MM.1S (cell line): ENCODE measurements at regions not wholly inside any gene's neighbourhood (a gene's known extent, or its start where the extent isn't known, plus 50 kb on each side); places are given as distances from the start of the nearest gene placed in this dataset.

Experiments used
- DNase-seq: peaks from one replicate; pipeline ENCODE4 v3.0.0-alpha.2; 2015
- H2AFZ ChIP-seq: fragments of 300-600 bp; sonication (generic); 2 replicates; pipeline ENCODE4 v1.6.0; 2016; ENCODE audit warnings: antibody characterized with exemption, low read length
- H3F3A ChIP-seq: fragments of 300-600 bp; sonication (generic); 2 replicates; pipeline ENCODE4 v1.6.1; 2016; ENCODE audit warnings: mild to moderate bottlenecking, antibody characterized with exemption, low read length, moderate library complexity, mixed read lengths; ENCODE audit not compliant: insufficient read depth
- H3K27ac ChIP-seq: fragments of 300-600 bp; sonication (generic); 2 replicates; pipeline ENCODE4 v1.5.1; 2016; ENCODE audit warnings: mild to moderate bottlenecking, low read length
- H3K27me3 ChIP-seq: fragments of 300-600 bp; sonication (generic); replicated peaks from 2 replicates; pipeline ENCODE4 v1.6.0; 2016; ENCODE audit warnings: low read length; ENCODE audit not compliant: insufficient read depth
- H3K36me3 ChIP-seq: fragments of 300-600 bp; sonication (generic); replicated peaks from 2 replicates; pipeline ENCODE4 v1.6.1; 2016; ENCODE audit warnings: mild to moderate bottlenecking, low read length, mixed read lengths; ENCODE audit not compliant: insufficient read depth
- H3K4me1 ChIP-seq: fragments of 300-600 bp; sonication (generic); 2 replicates; pipeline ENCODE4 v1.6.1; 2016; ENCODE audit warnings: low read length, mixed read lengths
- H3K4me2 ChIP-seq: fragments of 300-600 bp; sonication (generic); 2 replicates; pipeline ENCODE4 v1.6.0; 2016; ENCODE audit warnings: low read depth, low read length
- H3K4me3 ChIP-seq: fragments of 300-600 bp; sonication (generic); 2 replicates; pipeline ENCODE4 v1.5.1; 2016; ENCODE audit warnings: low read length, mixed read lengths
- H3K79me2 ChIP-seq: fragments of 300-600 bp; sonication (generic); 2 replicates; pipeline ENCODE4 v1.6.1; 2016; ENCODE audit warnings: mixed run types, low read length, mixed read lengths
- H3K9ac ChIP-seq: fragments of 300-600 bp; sonication (generic); 2 replicates; pipeline ENCODE4 v1.6.1; 2016; ENCODE audit warnings: low read length, mixed read lengths
- H3K9me2 ChIP-seq: fragments of 300-600 bp; sonication (generic); replicated peaks from 2 replicates; pipeline ENCODE4 v1.6.1; 2016; ENCODE audit warnings: mild to moderate bottlenecking, low read length, mixed read lengths; ENCODE audit not compliant: insufficient read depth
- H3K9me3 ChIP-seq: fragments of 300-600 bp; sonication (generic); replicated peaks from 2 replicates; pipeline ENCODE4 v1.6.1; 2016; ENCODE audit warnings: mild to moderate bottlenecking, low read length, mixed read lengths; ENCODE audit not compliant: insufficient read depth
- H4K20me1 ChIP-seq: fragments of 300-600 bp; sonication (generic); 2 replicates; pipeline ENCODE4 v1.6.1; 2016; ENCODE audit warnings: mild to moderate bottlenecking, low read length, moderate library complexity, mixed read lengths; ENCODE audit not compliant: insufficient read depth
- EZH2 ChIP-seq: fragments of 300-600 bp; sonication (generic); optimal IDR thresholded peaks from 2 replicates; pipeline ENCODE3; 2017; ENCODE audit warnings: low read depth, mild to moderate bottlenecking, antibody characterized with exemption, low read length, mixed read lengths
- EZH2phosphoT487 ChIP-seq: fragments of 300-600 bp; sonication (generic); IDR thresholded peaks from 2 replicates; pipeline ENCODE4 v1.6.1; 2018; ENCODE audit warnings: antibody characterized with exemption, low read length
- TF ChIP-seq, protein P1 (sequence below): fragments of 300-600 bp; sonication (generic); IDR thresholded peaks from 2 replicates; pipeline ENCODE4 v1.5.1; 2016; ENCODE audit warnings: antibody characterized with exemption, low read length, mixed read lengths

DNA sequence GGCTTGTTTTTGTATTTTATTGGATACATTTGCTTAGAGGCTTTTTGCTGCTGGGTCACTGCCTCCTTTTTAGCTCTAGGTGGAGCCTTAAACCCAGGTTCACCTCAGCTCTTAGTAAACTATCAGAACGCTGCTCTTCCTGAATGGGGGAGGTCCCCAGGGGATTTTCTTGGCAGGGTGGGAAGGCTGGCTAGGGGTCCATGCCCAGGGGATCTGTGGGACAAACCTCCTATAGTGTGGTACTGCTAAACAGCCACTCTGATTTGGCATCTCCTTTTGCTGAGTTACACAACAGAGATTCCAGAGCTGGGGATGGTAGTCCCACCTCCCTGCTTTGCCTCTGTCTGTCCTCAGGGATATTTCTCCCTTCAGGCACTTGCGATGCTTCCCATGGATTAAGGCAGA is 204.9 kb downstream of the ZIC5 start:
- Histone ChIP-seq H3K27ac (no peak overlapping the region), H3K9ac (no peak overlapping the region), H3K27me3 (no peaks in the 10 kb centered on the region), H3K4me2 (no peak overlapping the region), H3K9me2 (no peaks in the 10 kb centered on the region), H3K36me3 (no peaks in the 10 kb centered on the region), H3K4me3 (no peak overlapping the region), H3F3A (no peaks in the 10 kb centered on the region), H3K79me2 (no peaks in the 10 kb centered on the region), H2AFZ (no peak overlapping the region), H4K20me1 (no peaks in the 10 kb centered on the region), H3K9me3 (no peaks in the 10 kb centered on the region), H3K4me1 (no peaks in the 10 kb centered on the region)
- TF ChIP-seq, protein P1, sequence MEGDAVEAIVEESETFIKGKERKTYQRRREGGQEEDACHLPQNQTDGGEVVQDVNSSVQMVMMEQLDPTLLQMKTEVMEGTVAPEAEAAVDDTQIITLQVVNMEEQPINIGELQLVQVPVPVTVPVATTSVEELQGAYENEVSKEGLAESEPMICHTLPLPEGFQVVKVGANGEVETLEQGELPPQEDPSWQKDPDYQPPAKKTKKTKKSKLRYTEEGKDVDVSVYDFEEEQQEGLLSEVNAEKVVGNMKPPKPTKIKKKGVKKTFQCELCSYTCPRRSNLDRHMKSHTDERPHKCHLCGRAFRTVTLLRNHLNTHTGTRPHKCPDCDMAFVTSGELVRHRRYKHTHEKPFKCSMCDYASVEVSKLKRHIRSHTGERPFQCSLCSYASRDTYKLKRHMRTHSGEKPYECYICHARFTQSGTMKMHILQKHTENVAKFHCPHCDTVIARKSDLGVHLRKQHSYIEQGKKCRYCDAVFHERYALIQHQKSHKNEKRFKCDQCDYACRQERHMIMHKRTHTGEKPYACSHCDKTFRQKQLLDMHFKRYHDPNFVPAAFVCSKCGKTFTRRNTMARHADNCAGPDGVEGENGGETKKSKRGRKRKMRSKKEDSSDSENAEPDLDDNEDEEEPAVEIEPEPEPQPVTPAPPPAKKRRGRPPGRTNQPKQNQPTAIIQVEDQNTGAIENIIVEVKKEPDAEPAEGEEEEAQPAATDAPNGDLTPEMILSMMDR, result no peak; the same call in 1 of the 2 replicates
- TF ChIP-seq EZH2phosphoT487 (no peak), EZH2 (no peak)
- no peak for DNase-seq

GRCh38 chr13:99765869-99766268 is 205.7 kb downstream of the ZIC5 start:
- H3K36me3 ChIP-seq, result no peaks in the 10 kb centered on the region
- H2AFZ ChIP-seq, result no peak overlapping the region
- no peak overlapping the region for H3K9ac ChIP-seq
- H4K20me1 ChIP-seq, result no peaks in the 10 kb centered on the region
- H3K9me2 ChIP-seq, result no peaks in the 10 kb centered on the region
- no peak overlapping the region for H3K4me2 ChIP-seq
- TF ChIP-seq, protein P1, result no peak
- TF ChIP-seq EZH2phosphoT487, result no peak
- TF ChIP-seq EZH2, result no peak
- H3K4me1 ChIP-seq, result no peaks in the 10 kb centered on the region
- no peak overlapping the region for H3K27ac ChIP-seq
- no peak overlapping the region for H3K4me3 ChIP-seq
- no peaks in the 10 kb centered on the region for H3K79me2 ChIP-seq
- H3F3A ChIP-seq, result no peaks in the 10 kb centered on the region
- no peaks in the 10 kb centered on the region for H3K27me3 ChIP-seq
- no peak for DNase-seq
- H3K9me3 ChIP-seq, result no peaks in the 10 kb centered on the region

DNA sequence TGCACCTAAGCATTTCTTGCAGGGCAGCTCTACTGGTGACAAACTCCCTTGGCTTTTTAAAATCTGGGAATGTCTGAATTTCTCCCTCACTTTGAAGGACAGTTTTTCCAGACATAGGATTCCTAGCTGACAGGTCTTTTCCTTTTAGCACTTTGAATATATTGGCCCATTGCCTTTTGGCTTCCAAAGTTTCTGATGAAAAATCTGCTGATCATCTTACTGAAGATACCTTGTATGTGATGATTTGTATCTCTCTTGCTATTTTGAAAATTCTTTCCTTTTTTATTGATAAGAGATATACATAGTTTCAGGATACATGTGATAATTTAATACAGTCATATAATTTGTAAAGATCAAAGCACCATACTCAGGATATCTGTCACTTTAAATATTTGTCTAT is 211.1 kb downstream of the ZIC5 start:
- no peak for DNase-seq
- H3K79me2 ChIP-seq, result no peaks in the 10 kb centered on the region
- no peaks in the 10 kb centered on the region for H4K20me1 ChIP-seq
- no peak overlapping the region for H3K9ac ChIP-seq
- no peak overlapping the region for H3K4me3 ChIP-seq
- no peak overlapping the region for H3K27ac ChIP-seq
- no peaks in the 10 kb centered on the region for H3K9me2 ChIP-seq
- no peaks in the 10 kb centered on the region for H3K36me3 ChIP-seq
- no peaks in the 10 kb centered on the region for H3K4me1 ChIP-seq
- H3K9me3 ChIP-seq, result no peaks in the 10 kb centered on the region
- H3F3A ChIP-seq, result no peaks in the 10 kb centered on the region
- TF ChIP-seq EZH2 (no peak), EZH2phosphoT487 (no peak)
- TF ChIP-seq, protein P1, result no peak
- no peak overlapping the region for H3K4me2 ChIP-seq
- H3K27me3 ChIP-seq, result no peaks in the 10 kb centered on the region
- H2AFZ ChIP-seq, result no peak overlapping the region
